Fibroblast of the aortic adventitia (primary cell): ENCODE measurements at regions not wholly inside any gene's neighbourhood (a gene's known extent, or its start where the extent isn't known, plus 50 kb on each side); places are given as distances from the start of the nearest gene placed in this dataset.

Source experiments
- DNase-seq: peaks from one replicate; pipeline ENCODE4 v3.0.0-alpha.2; 2010; ENCODE audit warnings: low read depth
- H3K4me3 ChIP-seq: 2 replicates; pipeline ENCODE4 v1.5.1; 2011; ENCODE audit warnings: low read depth, mild to moderate bottlenecking, control low read depth, low read length, moderate library complexity
- CTCF ChIP-seq: IDR thresholded peaks from 2 replicates; pipeline ENCODE4 v1.5.1; 2011; ENCODE audit warnings: mild to moderate bottlenecking, low read length, control low read depth, inconsistent platforms; ENCODE audit not compliant: insufficient read depth

- no peak overlapping the region for H3K4me3 ChIP-seq
- peak; percentile 21 for DNase-seq
- no peak for TF ChIP-seq CTCF
Observed at GRCh38 chr3:192054881-192055280, 593.9 kb downstream of the PYDC2 start.

GRCh38 chr3:192055946-192056345 is 595.0 kb downstream of the PYDC2 start:
- TF ChIP-seq CTCF = no peak
- DNase-seq = no peak
- H3K4me3 ChIP-seq = no peak overlapping the region

GRCh38 chr3:192057261-192057660 is 596.3 kb downstream of the PYDC2 start:
- no peak for TF ChIP-seq CTCF
- DNase-seq = no peak
- no peak overlapping the region for H3K4me3 ChIP-seq

GRCh38 chr3:192060160-192060781 is 599.3 kb downstream of the PYDC2 start:
- no peak for TF ChIP-seq CTCF
- no peak for DNase-seq
- no peak overlapping the region for H3K4me3 ChIP-seq

- DNase-seq = no peak
- no peak for TF ChIP-seq CTCF
- H3K4me3 ChIP-seq = no peak overlapping the region
Observed at GRCh38 chr3:192061426-192061825, 600.5 kb downstream of the PYDC2 start.

GRCh38 chr3:192062186-192062585 is 601.2 kb downstream of the PYDC2 start:
- DNase-seq = no peak
- no peak for TF ChIP-seq CTCF
- no peak overlapping the region for H3K4me3 ChIP-seq

- H3K4me3 ChIP-seq = no peak overlapping the region
- no peak for DNase-seq
- no peak for TF ChIP-seq CTCF
Observed at GRCh38 chr3:192063570-192063969, 602.6 kb downstream of the PYDC2 start.
